HG03342 (cell line): ENCODE measurements at regions not wholly inside any gene's neighbourhood (a gene's known extent, or its start where the extent isn't known, plus 50 kb on each side); places are given as distances from the start of the nearest gene placed in this dataset.
"Not testable (repeated sequence)": the region's sequence is repeated elsewhere in the genome, so short reads cannot be mapped to it uniquely, and the experiment has no call there.

Experiments used
- ATAC-seq: cut with Tn5 transposase; IDR thresholded peaks from one replicate; pipeline ENCODE4 v1.9.1; 2021; ENCODE audit warnings: mild to moderate bottlenecking, moderate library complexity; ENCODE audit not compliant: unreplicated experiment

GRCh38 chr10:4254101-4254994 lies 469.3 kb upstream of the KLF6 start:
- ATAC-seq = no peak

GRCh38 chr10:4252701-4253100 lies 467.7 kb upstream of the KLF6 start:
- ATAC-seq = no peak

- peak; percentile 80 for ATAC-seq
These were observed 465.5 kb upstream of the KLF6 start for GRCh38 chr10:4250587-4250887.

GRCh38 chr10:4249841-4250586 lies 465.0 kb upstream of the KLF6 start:
- ATAC-seq = no peak

GRCh38 chr10:4247379-4247778 lies 462.4 kb upstream of the KLF6 start:
- no peak for ATAC-seq

GRCh38 chr10:4246881-4247358 lies 461.9 kb upstream of the KLF6 start:
- ATAC-seq = no peak

GRCh38 chr10:4243651-4244050 lies 458.6 kb upstream of the KLF6 start:
- no peak for ATAC-seq

- no peak for ATAC-seq
These were observed 458.2 kb upstream of the KLF6 start for GRCh38 chr10:4243169-4243568.

GRCh38 chr10:4242561-4243035 lies 457.6 kb upstream of the KLF6 start:
- ATAC-seq = no peak

GRCh38 chr10:4241724-4242345 lies 456.8 kb upstream of the KLF6 start:
- no peak for ATAC-seq

GRCh38 chr10:4240608-4241197 lies 455.7 kb upstream of the KLF6 start:
- ATAC-seq = no peak

- no peak for ATAC-seq
These were observed 454.2 kb upstream of the KLF6 start for GRCh38 chr10:4239186-4239585.

GRCh38 chr10:4236905-4237304 lies 451.9 kb upstream of the KLF6 start:
- ATAC-seq = not testable (repeated sequence)

- ATAC-seq = no peak
These were observed 449.7 kb upstream of the KLF6 start for GRCh38 chr10:4234661-4235060.

GRCh38 chr10:4231439-4231838 lies 446.4 kb upstream of the KLF6 start:
- no peak for ATAC-seq

- no peak for ATAC-seq
These were observed 445.0 kb upstream of the KLF6 start for GRCh38 chr10:4230036-4230435.

- ATAC-seq = no peak
These were observed 444.1 kb upstream of the KLF6 start for GRCh38 chr10:4229106-4229505.

- no peak for ATAC-seq
These were observed 442.6 kb upstream of the KLF6 start for GRCh38 chr10:4227586-4227985.

- no peak for ATAC-seq
These were observed 442.0 kb upstream of the KLF6 start for GRCh38 chr10:4226941-4227540.

- no peak for ATAC-seq
These were observed 439.2 kb upstream of the KLF6 start for GRCh38 chr10:4224178-4224577.

- not testable (repeated sequence) for ATAC-seq
These were observed 436.3 kb upstream of the KLF6 start for GRCh38 chr10:4221310-4221709.
